OCI-M2 (cell line): ENCODE measurements at regions not wholly inside any gene's neighbourhood (a gene's known extent, or its start where the extent isn't known, plus 50 kb on each side); places are given as distances from the start of the nearest gene placed in this dataset.
"Not testable (repeated sequence)": the region's sequence is repeated elsewhere in the genome, so short reads cannot be mapped to it uniquely, and the experiment has no call there.

Source experiments
- DNase-seq: peaks from one replicate; lab custom pipeline; 2025; ENCODE audit not compliant: unreplicated experiment; lab: John Stamatoyannopoulos, UW

- DNase-seq: no peak
Observed at GRCh38 chr20:26134606-26135005, 438.0 kb upstream of the ZNF337 start.

GRCh38 chr20:26133794-26134193, 437.1 kb upstream of the ZNF337 start:
- not testable (repeated sequence) for DNase-seq

GRCh38 chr20:26120920-26121319, 424.3 kb upstream of the ZNF337 start:
- not testable (repeated sequence) for DNase-seq

- not testable (repeated sequence) for DNase-seq
Observed at GRCh38 chr20:26094498-26094897, 397.8 kb upstream of the ZNF337 start.

GRCh38 chr20:26091921-26092320, 395.3 kb upstream of the ZNF337 start:
- not testable (repeated sequence) for DNase-seq

DNA sequence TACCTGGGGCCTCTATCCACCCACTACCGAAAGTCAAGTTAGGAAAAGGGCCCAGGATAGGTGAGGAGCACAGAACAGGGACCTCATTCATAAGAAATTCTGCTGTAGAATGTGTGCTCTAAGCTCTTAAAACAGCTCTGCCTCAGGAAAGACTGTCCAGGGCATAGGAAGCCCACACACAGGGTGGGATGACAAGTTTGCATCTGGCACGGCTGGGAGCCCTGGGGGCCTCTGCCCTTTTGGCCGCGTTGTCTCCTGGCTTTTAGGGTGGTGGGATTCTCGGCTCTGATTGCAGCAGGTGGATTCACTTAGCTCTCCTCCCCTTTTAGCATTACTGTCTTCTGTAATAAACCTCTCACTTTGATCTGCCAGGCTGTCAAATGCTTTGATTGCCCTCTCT, 389.5 kb upstream of the ZNF337 start:
- DNase-seq: not testable (repeated sequence)

DNA sequence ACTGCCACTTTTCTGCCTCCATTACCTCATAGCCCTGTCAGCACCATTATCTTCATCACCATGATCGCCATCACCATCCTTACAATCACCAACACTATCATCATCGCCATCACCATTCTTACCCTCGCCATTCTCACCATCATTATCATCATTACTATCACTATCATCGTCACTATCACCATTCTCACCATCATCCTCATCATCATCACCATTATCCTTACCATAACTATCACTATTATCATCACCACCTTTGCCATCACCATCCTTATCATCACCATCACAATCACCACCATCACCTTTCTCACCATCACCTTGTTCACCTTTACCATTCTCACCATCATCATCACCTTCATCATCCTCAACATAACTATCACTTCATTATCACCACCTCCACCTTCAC, 377.3 kb upstream of the ZNF337 start:
- DNase-seq: not testable (repeated sequence)

GRCh38 chr20:26059324-26059723, 362.7 kb upstream of the ZNF337 start:
- not testable (repeated sequence) for DNase-seq

GRCh38 chr20:26058446-26058845, 361.8 kb upstream of the ZNF337 start:
- DNase-seq: not testable (repeated sequence)

DNA sequence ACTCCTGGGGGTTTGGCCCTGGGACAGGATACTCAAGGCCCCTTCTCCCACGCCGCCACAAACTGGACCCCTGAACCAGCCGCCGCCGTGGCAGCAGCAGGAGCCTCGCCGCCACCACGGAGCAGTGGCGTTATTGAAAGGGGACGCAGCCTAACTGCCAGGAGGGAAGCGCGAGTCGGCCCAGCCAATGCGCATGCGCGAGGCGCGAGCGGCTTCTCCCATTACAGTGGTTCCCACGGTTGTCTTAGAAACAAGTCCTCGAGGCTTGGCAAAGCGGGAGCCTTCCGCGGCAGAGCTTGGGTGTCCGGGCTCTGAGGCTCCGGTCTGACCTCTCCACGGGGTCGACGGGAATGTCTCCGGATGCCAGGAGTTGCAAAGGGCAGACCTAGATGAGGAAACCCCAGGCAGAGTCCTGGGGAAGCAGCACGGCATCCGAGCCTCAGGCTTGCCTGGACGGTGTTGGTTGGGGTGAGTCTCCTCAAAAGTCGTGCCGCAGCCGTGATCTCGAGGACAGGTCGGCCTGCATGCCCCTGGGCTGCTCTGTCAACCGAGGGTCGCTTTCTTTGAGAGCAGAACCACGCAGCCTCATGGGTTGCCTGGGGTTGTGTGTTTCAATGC, 360.6 kb upstream of the ZNF337 start:
- DNase-seq: not testable (repeated sequence)

DNA sequence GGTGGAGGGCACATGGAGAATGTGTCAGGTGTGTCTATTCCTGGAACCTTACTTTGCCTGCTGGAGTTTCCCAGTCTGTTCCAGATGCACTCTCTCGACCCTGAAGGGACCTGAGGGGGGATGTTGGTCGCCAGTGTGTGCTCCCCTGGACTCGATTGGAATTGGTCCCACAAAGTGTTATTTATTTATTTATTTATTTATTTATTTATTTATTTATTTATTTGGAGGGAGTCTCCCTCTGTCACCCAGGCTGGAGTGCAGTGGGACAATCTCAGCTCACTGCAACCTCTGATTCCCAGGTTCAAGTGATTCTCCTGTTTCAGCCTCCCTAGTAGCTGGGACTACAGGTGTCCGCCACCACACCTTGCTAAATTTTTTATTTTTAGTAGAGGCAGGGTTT, 329.1 kb upstream of the ZNF337 start:
- not testable (repeated sequence) for DNase-seq

DNA sequence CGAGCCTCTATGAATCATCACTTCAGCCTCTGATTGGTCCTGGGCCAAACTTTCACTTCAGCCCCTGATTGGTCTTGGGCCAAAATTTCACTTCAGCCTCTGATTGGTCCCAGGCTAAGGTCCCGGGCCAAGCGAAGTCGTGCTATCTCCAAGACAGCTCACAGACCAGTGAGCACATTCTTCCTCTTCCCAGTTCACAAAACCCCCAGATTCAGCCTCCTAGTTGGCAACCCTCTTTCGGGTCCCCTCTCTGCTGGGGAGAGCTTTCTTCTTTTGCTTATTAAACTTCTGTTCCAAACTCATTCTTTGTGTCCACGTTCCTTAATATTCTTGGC, 314.3 kb upstream of the ZNF337 start:
- not testable (repeated sequence) for DNase-seq

GRCh38 chr20:26010224-26010941, 313.7 kb upstream of the ZNF337 start:
- DNase-seq: not testable (repeated sequence)

GRCh38 chr20:26009402-26010223, 313.0 kb upstream of the ZNF337 start:
- DNase-seq: peak; percentile 58

DNA sequence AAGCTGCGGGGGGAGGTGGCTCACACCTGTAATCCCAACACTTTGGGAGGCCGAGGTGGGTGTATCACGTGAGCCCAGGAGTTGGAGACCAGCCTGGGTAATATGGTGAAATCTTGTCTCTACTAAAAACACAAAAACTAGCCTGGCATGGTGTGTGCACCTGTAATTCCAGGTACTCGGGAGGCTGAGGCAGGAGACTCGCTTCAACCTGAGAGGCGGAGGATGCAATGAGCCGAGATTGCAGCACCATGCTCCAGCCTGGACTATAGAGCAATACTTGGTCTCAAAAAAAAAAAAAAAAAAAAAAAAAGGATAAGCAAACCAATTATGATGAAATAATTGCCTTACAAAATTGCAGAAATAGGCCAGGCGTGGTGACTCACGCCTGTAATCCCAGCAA, 311.4 kb upstream of the ZNF337 start:
- DNase-seq: not testable (repeated sequence)

- DNase-seq: not testable (repeated sequence)
Observed at GRCh38 chr20:26006164-26006563, 309.5 kb upstream of the ZNF337 start.

DNA sequence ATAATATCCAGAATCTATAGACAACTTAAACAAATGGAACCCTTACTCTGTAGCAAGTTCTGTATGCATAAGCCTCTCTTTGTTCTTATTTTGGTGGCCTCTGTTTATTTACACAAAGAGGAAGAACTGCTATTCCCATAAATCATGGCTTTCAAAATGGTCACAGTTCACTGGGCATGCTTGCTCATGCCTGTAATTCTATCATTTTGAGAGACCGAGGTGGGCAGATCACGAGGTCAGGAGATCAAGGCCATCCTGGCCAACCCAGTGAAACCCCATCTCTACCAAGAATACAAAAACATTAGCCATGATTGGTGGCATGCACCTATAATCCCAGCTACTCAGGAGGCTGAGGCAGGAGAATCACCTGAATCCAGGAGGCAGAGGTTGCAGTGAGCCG, 307.3 kb upstream of the ZNF337 start:
- DNase-seq: not testable (repeated sequence)

DNA sequence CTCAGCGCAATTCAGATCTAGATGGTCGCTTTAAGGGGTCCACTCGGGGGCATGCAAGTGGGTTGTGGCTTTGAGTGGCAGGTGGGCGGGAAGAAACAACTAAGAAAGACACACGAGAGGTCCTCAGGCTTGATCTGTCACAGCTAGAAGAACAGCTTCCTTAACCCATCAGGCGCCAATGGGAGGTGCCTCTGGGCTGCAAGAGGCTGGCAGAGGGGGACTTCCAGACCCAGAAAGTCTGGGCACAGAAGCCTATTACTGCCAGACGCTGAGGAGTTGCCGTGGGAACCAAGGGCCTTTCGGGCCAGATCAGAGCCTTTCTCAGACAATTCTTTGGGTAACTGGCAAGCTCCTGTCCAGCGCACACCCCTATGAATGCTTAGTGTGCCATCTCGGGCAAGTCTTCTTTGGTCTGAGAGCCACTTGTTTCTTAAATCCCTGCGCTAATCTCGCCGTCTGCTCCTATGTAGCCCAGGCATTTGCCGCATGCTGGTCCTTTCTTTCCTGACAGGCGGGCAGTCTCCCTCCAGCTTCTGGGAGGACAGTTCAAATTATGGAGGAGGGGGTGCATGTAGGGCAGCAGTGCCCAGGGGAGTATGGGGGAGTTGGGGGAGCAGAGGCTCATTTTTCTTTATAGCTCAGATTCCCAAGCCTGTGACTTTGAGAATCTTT, 300.9 kb upstream of the ZNF337 start:
- DNase-seq: not testable (repeated sequence)

GRCh38 chr20:25992146-25992545, 295.5 kb upstream of the ZNF337 start:
- no peak for DNase-seq

- no peak for DNase-seq
Observed at GRCh38 chr20:25991756-25992130, 295.1 kb upstream of the ZNF337 start.

GRCh38 chr20:25991051-25991755, 294.6 kb upstream of the ZNF337 start:
- no peak for DNase-seq
